ENCODE measurements at regions not wholly inside any gene's neighbourhood (a gene's known extent, or its start where the extent isn't known, plus 50 kb on each side); places are given as distances from the start of the nearest gene placed in this dataset.

DNA sequence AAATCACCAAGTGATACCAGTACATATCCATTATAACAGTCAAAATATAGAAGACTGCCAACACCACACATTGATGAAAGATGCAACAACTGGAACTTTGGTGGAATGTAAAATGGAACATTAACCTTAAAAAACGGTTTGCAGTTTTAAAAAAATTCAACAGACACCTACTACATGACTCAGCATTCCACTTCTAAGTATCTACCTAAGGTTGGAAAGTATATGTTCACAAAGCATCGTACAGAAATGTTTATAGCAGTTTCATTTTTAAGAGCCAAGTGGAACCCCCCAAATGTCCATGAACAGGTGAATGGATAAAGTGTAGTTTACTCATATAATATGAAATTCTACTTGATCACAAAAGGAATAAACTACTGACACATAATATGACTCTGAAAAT, 314.7 kb upstream of the ARRDC4 start:
- intact Hi-C loops (cut with DNase I): no loop called here
- Histone ChIP-seq H3K9me3 (no peaks in the 10 kb centered on the region), H3K36me3 (no peaks in the 10 kb centered on the region), H3K4me1 (no peaks in the 10 kb centered on the region), H3K4me3 (no peak overlapping the region), H3K27me3 (ENCODE audit: low read depth) (no peaks in the 10 kb centered on the region), H3K27ac (no peak overlapping the region)
- DNase-seq (no peak), ATAC-seq (no peak)
- TF ChIP-seq, protein P1, sequence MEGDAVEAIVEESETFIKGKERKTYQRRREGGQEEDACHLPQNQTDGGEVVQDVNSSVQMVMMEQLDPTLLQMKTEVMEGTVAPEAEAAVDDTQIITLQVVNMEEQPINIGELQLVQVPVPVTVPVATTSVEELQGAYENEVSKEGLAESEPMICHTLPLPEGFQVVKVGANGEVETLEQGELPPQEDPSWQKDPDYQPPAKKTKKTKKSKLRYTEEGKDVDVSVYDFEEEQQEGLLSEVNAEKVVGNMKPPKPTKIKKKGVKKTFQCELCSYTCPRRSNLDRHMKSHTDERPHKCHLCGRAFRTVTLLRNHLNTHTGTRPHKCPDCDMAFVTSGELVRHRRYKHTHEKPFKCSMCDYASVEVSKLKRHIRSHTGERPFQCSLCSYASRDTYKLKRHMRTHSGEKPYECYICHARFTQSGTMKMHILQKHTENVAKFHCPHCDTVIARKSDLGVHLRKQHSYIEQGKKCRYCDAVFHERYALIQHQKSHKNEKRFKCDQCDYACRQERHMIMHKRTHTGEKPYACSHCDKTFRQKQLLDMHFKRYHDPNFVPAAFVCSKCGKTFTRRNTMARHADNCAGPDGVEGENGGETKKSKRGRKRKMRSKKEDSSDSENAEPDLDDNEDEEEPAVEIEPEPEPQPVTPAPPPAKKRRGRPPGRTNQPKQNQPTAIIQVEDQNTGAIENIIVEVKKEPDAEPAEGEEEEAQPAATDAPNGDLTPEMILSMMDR (IDR thresholded peaks at IDR 0.05): no peak

DNA sequence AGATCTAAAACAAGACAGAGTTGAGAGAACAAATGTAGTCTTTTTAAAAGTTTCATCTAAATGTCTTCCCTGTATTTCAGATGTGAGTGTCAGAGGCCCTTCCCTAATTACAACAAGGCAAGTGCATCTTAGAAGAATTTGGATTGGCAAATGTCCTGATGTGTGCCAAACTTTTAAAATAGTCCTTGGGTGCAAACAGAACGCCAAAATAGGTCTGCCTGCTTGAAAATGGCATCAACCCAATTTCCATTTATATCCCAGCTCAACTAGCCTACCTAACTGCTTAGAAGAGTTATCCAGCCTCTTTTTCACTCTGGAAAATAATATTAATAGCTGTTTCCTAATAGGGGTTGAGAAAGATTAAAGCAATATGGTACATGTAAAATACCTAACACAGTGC, 311.8 kb upstream of the ARRDC4 start:
- H3K9me3 ChIP-seq: no peaks in the 10 kb centered on the region
- H3K36me3 ChIP-seq: no peaks in the 10 kb centered on the region
- H3K4me1 ChIP-seq: no peaks in the 10 kb centered on the region
- ATAC-seq (no peak), DNase-seq (no peak)
- TF ChIP-seq, protein P1 (IDR thresholded peaks at IDR 0.05): no peak
- H3K27me3 ChIP-seq (ENCODE audit: low read depth): peaks cover 6% of the 10 kb centered on the region
- no peak overlapping the region for H3K27ac ChIP-seq
- intact Hi-C loops (cut with DNase I): no loop called here
- H3K4me3 ChIP-seq: no peak overlapping the region

DNA sequence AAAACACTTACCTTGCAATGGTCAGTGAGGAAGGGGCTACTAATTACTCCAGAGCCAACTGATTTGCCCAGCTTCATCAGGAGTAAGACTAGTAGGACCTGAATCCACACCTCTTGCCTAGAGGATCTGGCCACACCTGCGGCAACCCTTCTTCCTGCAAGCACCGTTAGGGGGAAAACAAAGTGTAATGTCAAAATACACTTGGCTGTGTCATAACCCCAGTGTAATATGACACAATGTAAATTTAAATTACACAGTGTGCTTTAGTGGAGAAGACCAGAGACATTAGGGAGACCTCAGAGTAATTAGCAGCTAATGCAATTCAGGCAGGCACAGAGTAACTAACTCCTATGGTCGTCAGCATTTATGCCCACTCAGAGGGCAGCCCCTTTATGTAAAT, 308.5 kb upstream of the ARRDC4 start:
- Histone ChIP-seq H3K27ac (no peak overlapping the region), H3K36me3 (no peaks in the 10 kb centered on the region), H3K9me3 (no peaks in the 10 kb centered on the region), H3K4me1 (no peaks in the 10 kb centered on the region), H3K4me3 (no peak overlapping the region), H3K27me3 (ENCODE audit: low read depth) (peaks cover 6% of the 10 kb centered on the region)
- intact Hi-C loops (cut with DNase I): no loop called here
- DNase-seq (no peak), ATAC-seq (no peak)
- TF ChIP-seq, protein P1 (IDR thresholded peaks at IDR 0.05): no peak

DNA sequence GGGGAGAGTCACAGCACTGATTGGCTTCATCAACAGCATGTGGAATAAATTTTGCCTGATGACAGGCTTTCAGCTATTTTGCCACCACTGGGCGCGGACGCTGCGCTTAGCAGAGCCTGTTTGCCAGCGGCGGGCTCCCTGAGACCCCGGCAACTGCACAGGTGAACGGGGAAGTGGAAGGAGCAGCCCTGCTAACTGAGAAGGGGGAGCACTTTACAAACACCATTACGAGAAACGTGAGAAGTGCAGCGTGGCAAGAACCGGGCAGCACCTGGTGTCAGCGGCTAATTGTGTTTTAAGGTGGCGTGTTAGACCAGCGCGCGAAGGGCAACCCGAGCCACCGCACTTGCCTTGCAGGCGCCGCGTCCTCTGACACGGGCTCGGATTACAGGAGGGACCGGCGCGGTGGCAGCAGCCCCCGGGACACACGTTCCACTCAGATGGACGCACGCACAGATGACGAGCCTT, 307.8 kb upstream of the ARRDC4 start:
- no peak overlapping the region for H3K4me3 ChIP-seq
- intact Hi-C loops (cut with DNase I): no loop called here
- H3K9me3 ChIP-seq: no peaks in the 10 kb centered on the region
- TF ChIP-seq, protein P1 (IDR thresholded peaks at IDR 0.05): no peak
- no peaks in the 10 kb centered on the region for H3K4me1 ChIP-seq
- no peaks in the 10 kb centered on the region for H3K36me3 ChIP-seq
- peaks cover 6% of the 10 kb centered on the region for H3K27me3 ChIP-seq (ENCODE audit: low read depth)
- H3K27ac ChIP-seq: no peak overlapping the region
- no peak for DNase-seq
- ATAC-seq: no peak

DNA sequence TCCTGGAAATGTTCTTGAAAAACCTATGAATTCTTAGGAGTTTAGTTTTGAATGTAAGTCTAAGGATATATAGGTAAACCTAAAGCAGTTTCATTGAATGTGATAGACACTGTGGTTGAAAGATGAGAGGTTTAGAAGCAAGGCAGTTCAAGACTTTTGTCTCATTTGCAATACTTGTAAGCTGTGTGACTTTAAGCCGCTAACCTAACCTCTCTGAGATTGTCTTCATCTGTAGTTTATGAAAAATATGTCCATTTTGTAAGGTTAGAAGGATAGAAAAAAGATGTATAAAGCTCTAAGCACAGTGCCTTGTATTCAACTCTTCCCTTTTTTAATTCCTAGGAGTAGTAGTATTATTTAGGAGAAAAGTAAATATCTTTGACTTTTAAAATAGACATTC, 306.6 kb upstream of the ARRDC4 start:
- intact Hi-C loops (cut with DNase I): no loop called here
- ATAC-seq: no peak
- no peaks in the 10 kb centered on the region for H3K9me3 ChIP-seq
- DNase-seq: no peak
- H3K36me3 ChIP-seq: no peaks in the 10 kb centered on the region
- TF ChIP-seq, protein P1 (IDR thresholded peaks at IDR 0.05): no peak
- H3K4me1 ChIP-seq: no peaks in the 10 kb centered on the region
- H3K27ac ChIP-seq: no peak overlapping the region
- H3K4me3 ChIP-seq: no peak overlapping the region
- H3K27me3 ChIP-seq (ENCODE audit: low read depth): peaks cover 6% of the 10 kb centered on the region
